ENCODE measurements at regions not wholly inside any gene's neighbourhood (a gene's known extent, or its start where the extent isn't known, plus 50 kb on each side); places are given as distances from the start of the nearest gene placed in this dataset.

- CTCF ChIA-PET: no interaction called here
- 84% methylated on average over 7 of the region's 8 CpGs for whole genome bisulfite sequencing (ENCODE audit: low lambda C conversion rate)
- no peaks in the 10 kb centered on the region for H3K79me2 ChIP-seq (ENCODE audit: insufficient read depth)
Measured at GRCh38 chr18:61742565-61743429, 150.0 kb downstream of the RNF152 start.

More at GRCh38 chr18:61742565-61743429, 150.0 kb downstream of the RNF152 start:
- H3K9me2 ChIP-seq: no peaks in the 10 kb centered on the region
- H3K9ac ChIP-seq: no peak overlapping the region
- H3K4me1 ChIP-seq (ENCODE audit: control insufficient read depth in 1 of 2, insufficient read depth in 2 of 2, low read depth in 1 of 2, low read length in 1 of 2): peaks cover 0 to 5% of the 10 kb centered on the region in 2 experiments; a peak in 1 of 4 replicates
- POLR2A ChIA-PET: no interaction called here
- H3K27ac ChIP-seq (ENCODE audit: low read depth in 2 of 2, low read length in 1 of 2): no peak overlapping the region
- no peaks in the 10 kb centered on the region for H3F3A ChIP-seq (replicated peaks; ENCODE audit: insufficient read depth)
- H3K36me3 ChIP-seq (replicated peaks in 1 of 2; ENCODE audit: control insufficient read depth in 1 of 2, insufficient read depth in 2 of 2, low read length in 1 of 2): no peaks in the 10 kb centered on the region
- H3K9me3 ChIP-seq: no peaks in the 10 kb centered on the region
- H4K20me1 ChIP-seq (ENCODE audit: insufficient read depth): no peaks in the 10 kb centered on the region
- H3K4me3 ChIP-seq (ENCODE audit: low read depth in 2 of 2, low read length in 1 of 2): no peak overlapping the region
- TF ChIP-seq SMC3 (IDR thresholded peaks at IDR 0.05; ENCODE audit: low read depth, low read length): no peak
- no peak for TF ChIP-seq RXRA (IDR thresholded peaks at IDR 0.05; ENCODE audit: borderline replicate concordance, low read depth)
- TF ChIP-seq EZH2phosphoT487 (IDR thresholded peaks at IDR 0.05; ENCODE audit: borderline replicate concordance, low read depth): no peak
- no peak for TF ChIP-seq ELF1 (IDR thresholded peaks at IDR 0.05)
- no peak for TF ChIP-seq YY1 (IDR thresholded peaks at IDR 0.05; ENCODE audit: low read depth)
- no peak for TF ChIP-seq TAF1 (IDR thresholded peaks at IDR 0.05; ENCODE audit: borderline replicate concordance, low read depth, low read length)
- no peak for TF ChIP-seq RFX5 (IDR thresholded peaks at IDR 0.05; ENCODE audit: low read length)
- no peak for TF ChIP-seq TCF12 (IDR thresholded peaks at IDR 0.05)
- no peak for TF ChIP-seq NRF1 (IDR thresholded peaks at IDR 0.05; ENCODE audit: low read depth, low read length)
- TF ChIP-seq NFIC (IDR thresholded peaks at IDR 0.05; ENCODE audit: borderline replicate concordance): no peak
- TF ChIP-seq, protein P1, sequence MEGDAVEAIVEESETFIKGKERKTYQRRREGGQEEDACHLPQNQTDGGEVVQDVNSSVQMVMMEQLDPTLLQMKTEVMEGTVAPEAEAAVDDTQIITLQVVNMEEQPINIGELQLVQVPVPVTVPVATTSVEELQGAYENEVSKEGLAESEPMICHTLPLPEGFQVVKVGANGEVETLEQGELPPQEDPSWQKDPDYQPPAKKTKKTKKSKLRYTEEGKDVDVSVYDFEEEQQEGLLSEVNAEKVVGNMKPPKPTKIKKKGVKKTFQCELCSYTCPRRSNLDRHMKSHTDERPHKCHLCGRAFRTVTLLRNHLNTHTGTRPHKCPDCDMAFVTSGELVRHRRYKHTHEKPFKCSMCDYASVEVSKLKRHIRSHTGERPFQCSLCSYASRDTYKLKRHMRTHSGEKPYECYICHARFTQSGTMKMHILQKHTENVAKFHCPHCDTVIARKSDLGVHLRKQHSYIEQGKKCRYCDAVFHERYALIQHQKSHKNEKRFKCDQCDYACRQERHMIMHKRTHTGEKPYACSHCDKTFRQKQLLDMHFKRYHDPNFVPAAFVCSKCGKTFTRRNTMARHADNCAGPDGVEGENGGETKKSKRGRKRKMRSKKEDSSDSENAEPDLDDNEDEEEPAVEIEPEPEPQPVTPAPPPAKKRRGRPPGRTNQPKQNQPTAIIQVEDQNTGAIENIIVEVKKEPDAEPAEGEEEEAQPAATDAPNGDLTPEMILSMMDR (IDR thresholded peaks at IDR 0.05): no peak
- TF ChIP-seq MXI1 (IDR thresholded peaks at IDR 0.05; ENCODE audit: low read depth, low read length): no peak
- no peak for TF ChIP-seq RCOR1 (IDR thresholded peaks at IDR 0.05; ENCODE audit: low read length)
- TF ChIP-seq, protein P2, sequence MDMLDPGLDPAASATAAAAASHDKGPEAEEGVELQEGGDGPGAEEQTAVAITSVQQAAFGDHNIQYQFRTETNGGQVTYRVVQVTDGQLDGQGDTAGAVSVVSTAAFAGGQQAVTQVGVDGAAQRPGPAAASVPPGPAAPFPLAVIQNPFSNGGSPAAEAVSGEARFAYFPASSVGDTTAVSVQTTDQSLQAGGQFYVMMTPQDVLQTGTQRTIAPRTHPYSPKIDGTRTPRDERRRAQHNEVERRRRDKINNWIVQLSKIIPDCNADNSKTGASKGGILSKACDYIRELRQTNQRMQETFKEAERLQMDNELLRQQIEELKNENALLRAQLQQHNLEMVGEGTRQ (IDR thresholded peaks at IDR 0.05; ENCODE audit: borderline replicate concordance, low read depth, low read length): no peak
- TF ChIP-seq, protein P3, sequence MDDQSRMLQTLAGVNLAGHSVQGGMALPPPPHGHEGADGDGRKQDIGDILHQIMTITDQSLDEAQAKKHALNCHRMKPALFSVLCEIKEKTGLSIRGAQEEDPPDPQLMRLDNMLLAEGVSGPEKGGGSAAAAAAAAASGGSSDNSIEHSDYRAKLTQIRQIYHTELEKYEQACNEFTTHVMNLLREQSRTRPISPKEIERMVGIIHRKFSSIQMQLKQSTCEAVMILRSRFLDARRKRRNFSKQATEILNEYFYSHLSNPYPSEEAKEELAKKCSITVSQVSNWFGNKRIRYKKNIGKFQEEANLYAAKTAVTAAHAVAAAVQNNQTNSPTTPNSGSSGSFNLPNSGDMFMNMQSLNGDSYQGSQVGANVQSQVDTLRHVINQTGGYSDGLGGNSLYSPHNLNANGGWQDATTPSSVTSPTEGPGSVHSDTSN (IDR thresholded peaks at IDR 0.05): no peak
- TF ChIP-seq, protein P4, sequence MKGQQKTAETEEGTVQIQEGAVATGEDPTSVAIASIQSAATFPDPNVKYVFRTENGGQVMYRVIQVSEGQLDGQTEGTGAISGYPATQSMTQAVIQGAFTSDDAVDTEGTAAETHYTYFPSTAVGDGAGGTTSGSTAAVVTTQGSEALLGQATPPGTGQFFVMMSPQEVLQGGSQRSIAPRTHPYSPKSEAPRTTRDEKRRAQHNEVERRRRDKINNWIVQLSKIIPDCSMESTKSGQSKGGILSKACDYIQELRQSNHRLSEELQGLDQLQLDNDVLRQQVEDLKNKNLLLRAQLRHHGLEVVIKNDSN (IDR thresholded peaks at IDR 0.05; ENCODE audit: borderline replicate concordance, low read depth): no peak
- no peak for TF ChIP-seq RAD21 (IDR thresholded peaks at IDR 0.05; ENCODE audit: low read length)
- TF ChIP-seq EP300 (IDR thresholded peaks at IDR 0.05; ENCODE audit: borderline replicate concordance in 1 of 2, low read depth in 1 of 2, low read length in 1 of 2): no peak
- no peak for TF ChIP-seq TEAD4 (IDR thresholded peaks at IDR 0.05; ENCODE audit: borderline replicate concordance, insufficient read depth)
- no peak for DNase-seq
- no peak overlapping the region for H3K4me2 ChIP-seq
- no peaks in the 10 kb centered on the region for H3K27me3 ChIP-seq (ENCODE audit: insufficient read depth)
- no peak overlapping the region for H2AFZ ChIP-seq (ENCODE audit: low read depth)

Data from SK-N-SH (cell line).